ENCODE measurements at regions not wholly inside any gene's neighbourhood (a gene's known extent, or its start where the extent isn't known, plus 50 kb on each side); places are given as distances from the start of the nearest gene placed in this dataset.

DNA sequence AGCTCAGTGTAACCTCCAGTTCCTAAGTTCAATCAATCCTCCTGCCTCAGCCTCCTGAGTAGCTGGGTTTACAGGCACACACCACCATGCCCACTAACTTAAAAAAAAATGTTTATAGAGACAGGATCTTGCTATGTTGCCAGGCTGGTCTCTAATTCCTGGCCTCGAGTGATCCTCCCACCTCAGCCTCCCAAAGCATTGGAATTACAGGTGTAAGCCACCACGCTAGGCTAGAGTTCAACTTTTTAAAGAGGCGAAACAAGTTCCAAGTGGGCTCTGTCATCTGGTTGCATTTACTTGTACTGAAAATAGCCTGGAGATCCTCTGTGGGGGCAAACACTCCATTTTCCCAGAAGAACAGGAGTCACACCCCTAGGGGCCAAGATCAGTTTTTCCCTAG, 100.7 kb upstream of the RIPOR2 start:
- DNase-seq (ENCODE audit: low read depth in 2 of 2, low spot score in 1 of 2): no peak

DNA sequence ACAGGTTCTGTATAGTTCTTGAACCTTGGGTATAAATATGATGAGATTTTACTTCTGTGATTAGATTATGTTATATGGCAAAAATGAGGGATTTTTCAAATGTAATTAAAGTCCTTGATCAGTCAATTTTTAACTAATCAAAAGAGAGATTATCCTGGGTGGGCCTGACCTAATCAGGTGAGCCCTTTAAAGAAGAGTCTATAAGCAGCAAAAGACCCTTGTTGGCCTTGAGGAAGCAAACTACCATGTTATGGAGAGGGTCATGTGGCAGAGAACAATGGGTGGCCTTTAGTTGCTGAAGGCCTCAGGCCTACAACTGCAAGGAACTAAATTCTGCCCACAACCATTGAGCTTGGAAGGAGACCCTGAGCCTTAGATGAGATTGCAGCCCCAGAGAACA, 102.5 kb upstream of the RIPOR2 start:
- no peak for DNase-seq (ENCODE audit: low read depth in 2 of 2, low spot score in 1 of 2)

DNA sequence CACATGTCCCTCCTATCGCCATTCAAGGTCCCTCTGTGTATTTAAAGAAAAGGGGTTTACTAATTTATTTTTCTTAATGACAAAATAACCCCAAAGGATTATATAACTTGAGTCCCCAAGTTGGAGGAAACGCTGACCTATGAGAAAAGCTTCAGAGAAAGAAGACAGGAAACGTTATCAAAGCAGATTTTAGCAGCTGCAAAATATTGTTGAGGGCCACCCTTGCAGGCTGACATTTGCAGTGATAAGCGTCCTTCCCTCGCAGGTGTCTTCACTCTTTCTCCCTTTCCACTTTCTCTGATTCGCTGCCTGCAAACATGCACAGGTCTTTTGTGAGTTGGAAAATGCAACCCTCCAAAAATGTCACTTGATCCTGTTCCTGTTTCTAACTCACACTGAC, 103.2 kb upstream of the RIPOR2 start:
- no peak for DNase-seq (ENCODE audit: low read depth in 2 of 2, low spot score in 1 of 2)

DNA sequence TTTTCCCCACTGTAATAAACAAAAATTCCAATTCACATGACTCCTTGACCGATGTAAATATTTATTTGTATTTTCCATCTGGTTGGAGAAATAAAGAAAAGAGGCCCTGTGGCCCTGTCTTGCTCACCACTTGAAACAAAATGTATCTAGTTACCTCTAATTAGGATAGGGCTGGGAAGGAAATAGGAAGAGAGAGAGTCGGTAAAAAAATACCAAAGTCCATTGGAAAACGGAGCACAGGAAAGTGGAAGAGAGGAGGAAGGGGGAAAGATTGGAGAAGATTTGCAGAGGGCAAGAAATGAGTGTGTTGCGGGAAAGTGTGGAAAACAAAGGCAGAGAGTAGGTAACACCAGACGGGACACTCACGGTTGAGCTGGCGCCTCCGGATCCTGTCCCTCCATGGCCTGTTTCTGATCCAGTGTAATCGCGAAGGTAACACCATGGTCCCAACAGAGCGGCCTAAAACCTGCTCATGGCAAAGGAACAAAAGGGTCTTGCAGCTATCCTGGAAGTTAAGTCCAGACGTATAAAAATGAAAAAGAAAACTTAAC, 105.8 kb upstream of the RIPOR2 start:
- DNase-seq (ENCODE audit: low read depth in 2 of 2, low spot score in 1 of 2): no peak

DNA sequence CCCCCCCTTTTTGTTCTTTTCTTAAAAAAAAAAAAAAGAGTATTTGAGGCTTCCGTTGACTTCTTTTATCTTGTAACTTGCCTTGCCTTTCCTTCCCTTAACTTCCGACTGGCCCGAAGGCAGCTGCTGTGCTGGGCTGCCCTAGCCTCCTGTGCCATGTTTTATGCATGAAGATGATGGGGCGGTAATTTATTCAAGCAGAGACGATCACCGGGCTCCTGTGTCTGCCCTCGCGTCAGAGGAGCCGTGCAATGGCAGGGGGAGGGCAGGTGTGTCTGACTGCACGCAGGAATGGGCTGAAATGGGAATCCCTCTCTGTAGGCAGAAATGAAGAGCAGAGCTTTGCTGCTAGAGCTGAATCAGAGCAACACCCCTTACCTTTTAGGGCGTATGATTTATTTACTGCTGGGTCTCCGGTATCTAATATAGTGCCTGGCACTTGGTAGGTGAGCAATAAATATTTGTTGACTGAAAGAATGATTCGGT, 106.3 kb upstream of the RIPOR2 start:
- no peak for DNase-seq (ENCODE audit: low read depth in 2 of 2, low spot score in 1 of 2)

DNA sequence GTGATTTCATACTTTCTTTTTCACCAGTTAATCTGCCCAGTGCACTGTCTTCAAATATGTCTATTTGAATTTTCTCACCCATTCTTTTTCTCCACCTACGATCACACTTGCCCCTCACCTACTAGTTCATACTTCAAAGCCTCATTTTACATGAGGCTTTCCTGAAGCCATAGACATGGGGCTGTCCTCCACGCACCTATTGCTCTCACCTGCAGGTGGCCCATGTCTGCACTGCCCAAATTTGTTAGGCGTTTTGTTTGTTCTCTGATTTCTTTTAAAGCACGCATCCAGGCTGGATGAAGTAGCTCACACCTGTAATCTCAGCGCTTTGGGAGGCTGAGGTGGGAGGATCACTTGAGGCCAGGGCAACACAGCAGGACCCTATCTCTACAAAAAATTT, 106.8 kb upstream of the RIPOR2 start:
- no peak for DNase-seq (ENCODE audit: low read depth in 2 of 2, low spot score in 1 of 2)

DNA sequence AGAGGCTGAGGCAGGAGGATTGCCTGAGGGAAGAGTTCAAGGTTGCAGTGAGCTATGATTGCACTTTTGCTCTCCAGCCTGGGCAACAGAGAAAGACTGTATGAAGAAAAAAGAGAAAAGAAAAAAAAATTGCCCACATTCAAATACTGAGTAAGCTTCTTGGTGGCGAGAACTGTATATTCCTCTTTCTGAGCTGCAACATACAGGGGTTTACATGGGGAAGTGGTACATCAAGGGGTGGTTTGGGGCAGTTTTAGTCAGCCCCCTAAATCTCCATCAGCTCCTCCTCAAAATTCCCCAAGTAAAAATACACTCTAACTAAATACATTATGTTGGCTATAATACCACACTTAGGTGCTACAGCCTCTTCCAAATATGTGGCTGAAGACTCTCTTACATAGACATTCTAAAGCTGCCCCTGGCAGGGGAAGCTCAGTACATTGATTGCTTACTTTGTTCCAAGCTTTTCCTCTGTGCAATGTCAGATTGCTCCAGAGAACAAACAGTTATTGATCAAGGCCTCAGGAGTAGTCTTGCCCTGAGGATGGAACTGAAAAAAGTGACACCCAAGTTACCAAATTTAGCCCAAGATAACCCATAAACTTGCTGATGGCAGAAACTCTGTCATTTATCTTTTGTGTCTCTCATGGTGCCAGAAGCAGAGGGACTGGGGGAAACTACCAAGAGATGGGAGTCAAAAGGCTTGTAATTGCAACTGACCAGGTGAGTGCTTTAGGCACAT, 107.4 kb upstream of the RIPOR2 start:
- no peak for DNase-seq (ENCODE audit: low read depth in 2 of 2, low spot score in 1 of 2)

DNA sequence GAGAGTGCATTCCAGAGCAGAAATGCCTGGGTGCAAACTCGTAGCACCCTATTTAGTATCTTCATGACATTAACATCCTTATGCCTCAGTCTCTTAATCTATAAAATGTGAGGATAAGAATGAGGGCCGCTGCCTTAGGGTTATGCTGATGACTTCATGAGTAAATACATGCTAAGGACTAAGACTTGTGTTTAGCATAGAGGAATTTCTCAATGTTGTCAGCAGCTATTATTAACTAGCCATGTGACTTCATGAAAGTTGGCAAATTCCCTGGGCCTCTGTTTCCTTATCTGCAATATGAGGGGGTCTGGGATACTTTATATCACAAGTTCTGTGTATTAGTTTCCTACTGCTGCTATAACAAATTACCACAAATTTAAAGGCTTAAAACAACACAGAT, 108.1 kb upstream of the RIPOR2 start:
- no peak for DNase-seq (ENCODE audit: low read depth in 2 of 2, low spot score in 1 of 2)

DNA sequence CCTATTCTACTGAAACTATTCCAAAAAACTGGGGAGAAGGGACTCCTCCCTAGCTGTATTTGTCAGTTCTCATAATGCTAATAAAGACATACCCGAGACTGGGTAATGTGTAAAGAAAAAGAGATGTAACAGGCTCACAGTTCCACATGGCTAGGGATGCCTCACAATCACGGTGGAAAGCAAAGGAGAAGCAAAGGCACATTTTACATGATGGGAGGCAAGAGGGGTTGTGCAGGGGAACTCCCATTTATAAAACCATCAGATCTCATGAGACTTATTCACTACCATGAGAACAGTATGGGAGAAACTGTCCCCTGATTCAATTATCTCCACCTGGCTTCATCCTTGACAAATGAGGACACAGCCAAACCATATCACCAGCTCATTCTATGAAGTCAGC, 111.2 kb upstream of the RIPOR2 start:
- no peak for DNase-seq (ENCODE audit: low read depth in 2 of 2, low spot score in 1 of 2)

DNA sequence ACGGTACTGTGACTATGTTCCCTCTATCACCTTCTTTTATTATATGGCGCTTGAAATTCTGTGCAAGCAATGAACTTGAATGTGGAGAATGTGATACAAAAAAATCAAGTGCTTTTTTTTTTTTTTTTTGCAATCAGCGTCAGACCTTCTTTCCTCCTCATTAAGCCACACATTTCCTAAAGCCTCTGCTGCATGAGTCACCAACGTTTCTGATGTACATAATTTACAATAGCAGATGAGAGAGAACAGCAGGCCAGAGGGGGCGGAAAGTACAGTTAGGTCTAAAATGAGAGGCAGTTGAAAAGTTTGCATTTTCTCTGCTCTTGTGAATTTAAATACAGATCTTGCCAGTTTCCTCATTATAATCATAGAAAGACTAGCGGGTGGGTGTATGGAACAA, 114.6 kb upstream of the RIPOR2 start:
- DNase-seq (ENCODE audit: low read depth in 2 of 2, low spot score in 1 of 2): peak; percentile 26 to 38

DNA sequence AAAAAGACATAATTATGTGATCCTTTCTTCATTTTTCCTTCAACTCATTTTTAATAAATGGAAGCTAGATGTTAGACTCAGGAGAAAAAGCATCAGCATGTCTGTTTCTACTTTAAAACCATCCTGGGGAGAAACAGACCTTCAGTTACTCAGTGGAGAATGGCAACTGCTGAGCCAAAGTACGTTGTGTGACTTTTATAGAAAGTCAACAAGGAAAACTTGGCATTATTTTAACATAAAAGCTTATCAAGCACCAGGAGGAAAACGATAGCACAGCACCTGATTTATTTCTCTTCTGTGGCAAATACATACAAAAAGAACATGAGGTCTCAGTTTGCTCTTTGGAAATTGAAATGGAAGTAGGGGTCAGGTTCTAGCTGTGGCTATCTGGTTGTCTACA, 115.3 kb upstream of the RIPOR2 start:
- no peak for DNase-seq (ENCODE audit: low read depth in 2 of 2, low spot score in 1 of 2)

DNA sequence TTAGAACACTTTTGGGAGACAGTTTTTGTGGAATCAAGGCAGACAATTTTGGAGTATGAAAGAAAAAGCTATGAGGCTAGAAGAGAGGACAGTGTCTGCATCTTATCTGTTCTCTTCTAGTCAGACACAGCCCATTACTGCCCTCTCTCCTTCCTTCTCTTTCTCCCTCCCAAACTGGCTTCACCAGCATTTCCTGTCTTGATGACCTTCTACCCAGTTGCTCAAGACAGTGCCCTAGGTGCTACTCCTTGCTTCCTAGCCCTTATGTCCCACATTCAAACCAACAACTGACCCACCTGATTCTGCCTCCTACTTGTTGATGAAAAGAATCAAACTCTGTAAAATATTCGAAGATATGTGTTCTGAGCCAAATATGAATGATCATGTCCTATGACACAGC, 116.4 kb upstream of the RIPOR2 start:
- DNase-seq (ENCODE audit: low read depth in 2 of 2, low spot score in 1 of 2): no peak

DNA sequence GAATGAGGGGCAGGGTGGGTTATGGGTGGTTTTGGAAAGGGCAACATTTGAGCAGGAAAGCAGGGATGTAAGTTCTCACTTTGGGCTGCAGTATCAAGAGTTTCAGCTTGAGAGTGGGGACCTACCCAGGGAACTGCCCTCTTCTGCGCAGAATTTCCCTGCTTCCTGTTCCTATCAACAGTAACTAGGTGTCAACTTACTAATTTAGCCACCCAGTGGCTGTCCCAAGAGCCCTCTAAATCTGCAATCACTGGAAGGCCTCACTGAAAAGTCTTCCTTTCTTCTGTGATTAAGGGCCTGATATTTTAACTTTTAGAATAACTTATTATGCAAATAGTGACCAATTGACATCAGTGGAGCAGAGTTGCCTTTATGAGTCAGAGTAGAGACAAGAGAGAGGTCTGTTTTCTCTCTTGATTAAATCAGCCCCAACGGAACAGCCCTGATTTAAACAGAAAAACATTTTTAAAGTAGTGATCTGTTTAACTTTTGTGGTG, 118.2 kb upstream of the RIPOR2 start:
- no peak for DNase-seq (ENCODE audit: low read depth in 2 of 2, low spot score in 1 of 2)

DNA sequence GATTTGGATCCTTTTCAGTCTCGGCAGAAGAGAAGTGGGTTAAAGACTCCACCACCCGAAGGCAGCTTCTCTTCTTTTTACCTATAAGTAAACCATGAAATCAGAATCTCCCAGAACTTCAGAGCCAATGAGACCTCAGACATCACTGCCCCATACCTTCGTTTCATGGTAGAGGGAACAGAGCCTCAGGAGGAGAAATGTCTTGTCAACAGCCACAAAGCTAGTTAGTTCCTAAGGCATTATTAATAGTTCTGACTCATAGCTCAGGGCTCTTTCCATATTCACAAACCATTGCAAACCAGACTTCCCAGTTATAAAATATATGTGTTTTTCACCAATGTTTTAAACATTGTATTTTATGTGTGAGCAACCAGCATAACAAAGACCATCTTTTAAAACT, 118.7 kb upstream of the RIPOR2 start:
- DNase-seq (ENCODE audit: low read depth in 2 of 2, low spot score in 1 of 2): no peak

DNA sequence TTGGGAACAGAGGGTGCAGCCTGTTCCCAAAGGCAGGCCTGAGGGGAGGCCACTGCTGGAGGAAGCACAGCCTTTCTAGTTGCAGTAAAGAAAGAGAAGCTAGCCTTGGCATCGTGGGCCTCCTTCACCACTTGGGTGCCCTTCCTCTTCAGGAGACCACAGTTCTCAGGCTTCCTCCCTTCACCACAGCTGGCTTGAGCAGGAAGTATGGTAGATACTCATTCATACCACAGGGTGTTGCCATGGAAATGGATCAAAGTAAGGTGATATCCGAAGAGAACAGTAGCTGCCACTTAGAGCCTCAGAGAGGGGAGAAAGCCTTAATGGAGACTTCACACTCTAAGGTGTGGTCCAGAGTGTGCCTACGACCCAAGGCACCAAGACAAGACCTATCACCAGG, 120.4 kb upstream of the RIPOR2 start:
- no peak for DNase-seq (ENCODE audit: low read depth in 2 of 2, low spot score in 1 of 2)

DNA sequence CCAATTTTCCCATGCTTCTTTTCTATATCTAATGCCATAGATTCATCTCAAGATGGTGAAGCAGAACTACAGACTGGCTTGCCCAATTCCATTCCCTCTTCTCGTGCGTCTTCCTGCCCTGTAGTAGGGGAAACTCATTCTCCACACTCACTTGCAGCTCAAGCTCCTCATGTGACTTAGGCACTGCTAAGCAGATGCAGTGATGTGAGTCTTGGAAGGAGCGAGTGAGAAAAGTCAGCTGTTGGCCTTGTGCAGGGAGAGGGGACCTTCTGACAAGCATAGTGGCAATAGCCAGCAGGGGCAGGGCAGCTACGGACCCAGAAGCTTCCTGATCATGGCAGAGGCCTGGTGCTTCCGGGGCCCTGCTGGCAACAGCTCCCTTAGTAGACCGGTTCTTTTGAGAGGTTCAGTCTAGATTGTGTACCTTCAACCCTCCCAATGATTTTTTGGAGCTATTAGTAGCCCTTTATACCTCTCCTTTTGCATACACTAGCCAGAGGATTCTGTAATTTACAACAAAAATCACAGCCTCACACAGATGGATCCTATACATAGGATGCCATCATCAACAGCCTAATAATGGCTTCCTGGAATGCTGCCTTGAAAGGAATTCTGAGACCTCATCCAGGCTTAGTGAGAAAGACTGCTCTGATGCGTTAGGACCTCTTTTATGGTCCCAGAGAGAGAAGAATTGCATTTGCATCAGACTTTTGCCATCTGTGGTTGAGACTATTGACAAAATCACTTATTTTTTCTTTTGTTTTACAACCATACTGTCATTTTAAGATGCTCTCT, 121.5 kb upstream of the RIPOR2 start:
- no peak for DNase-seq (ENCODE audit: low read depth in 2 of 2, low spot score in 1 of 2)

DNA sequence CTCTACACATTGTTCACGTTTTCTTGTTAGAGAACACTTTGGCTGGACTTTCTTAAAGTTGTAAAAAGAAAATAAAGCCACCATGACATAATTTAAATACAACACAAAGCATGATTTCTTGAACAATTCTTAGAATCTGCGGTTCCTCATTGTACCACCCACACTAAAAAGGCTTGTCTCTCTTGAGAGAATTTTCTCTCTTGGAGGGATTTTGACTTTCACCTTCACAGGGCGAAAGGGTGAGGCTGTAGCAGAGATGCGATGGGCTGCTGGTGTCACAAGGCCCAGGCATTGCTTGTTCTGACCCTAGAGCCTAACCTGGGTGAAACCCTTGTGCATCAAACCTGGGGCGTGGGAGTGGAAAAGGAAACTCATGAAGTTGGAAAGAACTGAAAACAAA, 122.7 kb upstream of the RIPOR2 start:
- no peak for DNase-seq (ENCODE audit: low read depth in 2 of 2, low spot score in 1 of 2)

DNA sequence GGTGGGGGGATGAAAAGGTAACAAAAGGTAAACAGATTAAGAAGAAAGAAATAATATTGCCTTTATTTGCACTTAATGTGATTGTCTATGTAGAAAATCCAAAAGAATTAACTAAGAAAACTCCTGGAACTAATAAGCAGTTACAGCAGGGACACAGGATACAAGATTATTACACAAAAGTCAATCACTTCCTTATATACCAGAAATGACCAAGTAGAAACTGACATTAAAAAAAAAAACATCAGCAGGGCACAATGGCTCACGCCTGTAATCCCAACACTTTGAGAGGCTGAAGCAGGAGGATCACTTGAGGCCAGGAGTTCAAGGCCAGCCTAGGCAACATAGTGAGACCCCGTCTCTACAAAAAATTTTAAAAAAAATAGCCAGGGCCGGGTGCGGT, 123.2 kb upstream of the RIPOR2 start:
- no peak for DNase-seq (ENCODE audit: low read depth in 2 of 2, low spot score in 1 of 2)

DNA sequence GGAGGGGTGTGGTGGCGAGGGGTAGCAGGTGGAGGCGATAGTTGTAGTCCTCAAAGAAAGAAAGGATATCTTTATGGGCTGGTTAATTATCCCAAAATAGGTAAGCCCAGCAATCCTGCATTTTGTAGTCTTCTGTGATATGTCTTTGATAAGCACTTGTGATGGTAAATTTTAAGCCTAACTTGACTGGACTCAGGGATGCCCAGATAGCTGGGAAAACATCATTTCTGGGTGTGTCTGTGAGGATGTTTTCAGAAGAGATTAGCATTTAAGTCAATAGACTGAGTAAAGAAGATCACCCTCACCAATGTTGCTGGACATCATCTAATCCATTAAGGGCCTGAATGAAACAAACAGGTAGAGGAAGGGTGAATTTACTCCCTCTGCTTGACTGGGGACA, 124.8 kb upstream of the RIPOR2 start:
- DNase-seq (ENCODE audit: low read depth in 2 of 2, low spot score in 1 of 2): no peak

DNA sequence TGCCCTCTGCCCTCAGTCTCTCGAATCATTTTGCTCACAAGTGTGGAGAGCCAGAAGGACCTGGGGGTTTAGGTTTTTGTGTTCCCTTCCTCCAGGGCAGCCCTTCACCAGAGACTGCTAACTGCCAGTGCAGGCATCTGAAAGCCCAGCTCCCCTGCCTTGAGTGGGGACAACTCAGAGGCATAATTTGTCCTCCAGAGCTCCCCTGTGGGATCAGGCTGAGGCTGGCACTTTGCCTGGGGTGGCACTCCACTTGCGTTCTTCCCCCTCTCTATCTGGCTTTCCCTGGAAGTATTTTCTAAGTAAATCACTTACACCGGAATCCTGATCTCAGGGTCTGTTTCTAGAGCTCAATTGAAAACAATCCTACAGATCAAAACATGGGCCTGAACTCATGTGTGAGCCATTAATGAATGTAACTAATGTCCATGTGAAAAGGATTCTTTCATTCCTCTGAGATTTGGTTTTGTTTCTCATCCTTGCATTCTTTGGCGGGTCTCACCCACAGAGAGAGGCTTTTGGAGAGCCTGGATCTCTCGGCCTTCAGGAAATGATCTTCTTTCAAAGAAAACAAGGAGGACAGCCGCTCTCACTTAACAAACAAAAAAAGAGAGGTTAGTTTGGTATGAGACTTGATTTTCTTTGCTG, 125.7 kb upstream of the RIPOR2 start:
- no peak for DNase-seq (ENCODE audit: low read depth in 2 of 2, low spot score in 1 of 2)

DNA sequence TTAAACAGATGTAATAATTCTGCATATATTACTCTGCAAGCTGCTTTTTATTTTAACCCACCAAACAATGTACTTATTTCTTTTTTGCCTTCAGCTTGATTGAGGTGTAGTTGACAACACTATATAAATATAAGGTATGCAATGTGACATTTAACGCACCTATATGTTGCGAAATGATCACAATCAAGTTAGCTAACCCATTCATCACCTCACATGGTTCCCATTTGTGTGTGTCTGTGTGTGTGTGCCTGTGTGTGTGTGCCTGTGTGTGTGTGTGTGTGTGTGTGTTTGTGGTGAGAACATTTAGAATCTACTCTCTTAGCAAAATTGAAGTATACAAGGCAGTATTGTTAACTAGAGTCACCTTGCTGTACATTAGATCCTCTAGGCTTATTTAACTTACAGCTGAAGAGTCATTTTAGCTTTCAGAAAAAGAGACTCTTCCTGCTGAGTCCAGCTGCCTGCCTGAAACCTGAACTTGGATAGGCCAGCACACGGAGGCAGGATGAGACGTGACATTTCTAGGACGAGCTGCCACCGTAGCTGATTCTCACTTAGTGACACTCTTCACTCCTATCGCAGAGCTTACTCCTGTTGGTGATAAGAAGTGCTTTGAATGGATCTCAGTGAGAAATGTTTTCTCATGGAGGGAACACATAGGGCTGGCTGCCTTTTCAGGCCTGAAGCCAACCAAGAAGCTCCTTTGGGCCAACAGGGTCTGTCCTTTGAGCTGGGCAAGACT, 126.5 kb upstream of the RIPOR2 start:
- DNase-seq (ENCODE audit: low read depth in 2 of 2, low spot score in 1 of 2): no peak
